Spinal cord (tissue), 9 donors: ENCODE measurements at regions not wholly inside any gene's neighbourhood (a gene's known extent, or its start where the extent isn't known, plus 50 kb on each side); places are given as distances from the start of the nearest gene placed in this dataset.
"Not testable (repeated sequence)": the region's sequence is repeated elsewhere in the genome, so short reads cannot be mapped to it uniquely, and the experiment has no call there.

Source experiments
- DNase-seq, 6 donors: peaks; one replicate each; pipeline versions ENCODE4 v3.0.0 to v3.0.0-alpha.2; 2013 to 2015; ENCODE audit warnings: low spot score in 6 of 6, low read depth in 4 of 6
- H3K27ac ChIP-seq: one replicate; pipeline ENCODE4 v1.5.1; 2013; ENCODE audit warnings: low read depth, low read length, control low read depth
- H3K27me3 ChIP-seq: one replicate; pipeline ENCODE4 v1.6.1; 2013; ENCODE audit warnings: low read length; ENCODE audit not compliant: control insufficient read depth, insufficient read depth
- H3K36me3 ChIP-seq: one replicate; pipeline ENCODE4 v1.6.1; 2013; ENCODE audit warnings: low read length; ENCODE audit not compliant: control insufficient read depth, insufficient read depth
- H3K4me1 ChIP-seq: one replicate; pipeline ENCODE4 v1.6.1; 2013; ENCODE audit warnings: low read length; ENCODE audit not compliant: control insufficient read depth, insufficient read depth
- H3K4me3 ChIP-seq: one replicate; pipeline ENCODE4 v1.5.1; 2013; ENCODE audit warnings: low read depth, low read length, control low read depth
- H3K9me3 ChIP-seq: one replicate; pipeline ENCODE4 v1.6.1; 2013; ENCODE audit warnings: low read length; ENCODE audit not compliant: control insufficient read depth, insufficient read depth
- WGBS: methylation state at CpG from one replicate; pipeline ENCODE4 v1.1.5; 2013; ENCODE audit warnings: missing lambda C conversion rate; ENCODE audit not compliant: insufficient coverage; 5-methylcytosine and 5-hydroxymethylcytosine counted together
- donor health status: healthy.

DNA sequence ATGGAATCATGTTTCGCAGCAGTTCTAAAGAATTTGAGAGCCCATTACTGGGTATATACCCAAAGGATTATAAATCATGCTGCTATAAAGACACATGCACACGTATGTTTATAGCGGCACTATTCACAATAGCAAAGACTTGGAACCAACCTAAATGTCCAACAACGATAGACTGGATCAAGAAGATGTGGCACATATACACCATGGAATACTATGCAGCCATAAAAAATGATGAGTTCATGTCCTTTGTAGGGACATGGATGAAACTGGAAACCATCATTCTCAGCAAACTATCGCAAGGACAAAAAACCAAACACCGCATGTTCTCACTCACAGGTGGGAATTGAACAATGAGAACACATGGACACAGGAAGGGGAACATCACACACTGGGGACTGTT is 106.1 kb downstream of the NAV1 start:
- H3K27me3 ChIP-seq, H3K4me3 ChIP-seq, DNase-seq, H3K9me3 ChIP-seq, H3K27ac ChIP-seq, H3K36me3 ChIP-seq: not testable (repeated sequence)
- no CpG with 5 or more reads among the region's 6 CpGs for WGBS
- H3K4me1 ChIP-seq, result peaks cover 26% of the 10 kb centered on the region

DNA sequence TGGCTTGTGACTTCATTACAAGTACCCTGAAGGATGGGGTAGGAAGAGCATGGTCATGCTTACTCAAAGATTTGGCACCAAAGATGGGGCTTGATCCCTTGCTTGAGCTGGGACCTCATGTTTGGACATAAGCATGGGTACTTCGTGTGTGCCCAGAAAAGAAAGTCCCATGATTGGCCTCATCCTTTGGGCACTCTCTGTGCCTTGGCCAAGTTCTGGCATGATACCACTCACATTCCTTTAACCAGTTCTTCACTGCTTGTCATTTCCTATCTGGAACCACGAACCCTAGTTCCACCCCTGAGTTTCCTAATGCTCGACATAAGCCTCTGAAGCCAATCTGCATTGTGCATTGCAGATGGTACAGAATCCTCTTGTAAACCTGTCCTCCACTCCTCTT is 107.0 kb downstream of the NAV1 start:
- peaks cover 6% of the 10 kb centered on the region for H3K36me3 ChIP-seq
- peaks cover 5% of the 10 kb centered on the region for H3K27me3 ChIP-seq
- WGBS, result 97% methylated on average over 3 of the region's 3 CpGs
- no peaks in the 10 kb centered on the region for H3K9me3 ChIP-seq
- DNase-seq, result no peak
- no peak overlapping the region for H3K4me3 ChIP-seq
- peaks cover 34% of the 10 kb centered on the region for H3K4me1 ChIP-seq
- no peak overlapping the region for H3K27ac ChIP-seq

DNA sequence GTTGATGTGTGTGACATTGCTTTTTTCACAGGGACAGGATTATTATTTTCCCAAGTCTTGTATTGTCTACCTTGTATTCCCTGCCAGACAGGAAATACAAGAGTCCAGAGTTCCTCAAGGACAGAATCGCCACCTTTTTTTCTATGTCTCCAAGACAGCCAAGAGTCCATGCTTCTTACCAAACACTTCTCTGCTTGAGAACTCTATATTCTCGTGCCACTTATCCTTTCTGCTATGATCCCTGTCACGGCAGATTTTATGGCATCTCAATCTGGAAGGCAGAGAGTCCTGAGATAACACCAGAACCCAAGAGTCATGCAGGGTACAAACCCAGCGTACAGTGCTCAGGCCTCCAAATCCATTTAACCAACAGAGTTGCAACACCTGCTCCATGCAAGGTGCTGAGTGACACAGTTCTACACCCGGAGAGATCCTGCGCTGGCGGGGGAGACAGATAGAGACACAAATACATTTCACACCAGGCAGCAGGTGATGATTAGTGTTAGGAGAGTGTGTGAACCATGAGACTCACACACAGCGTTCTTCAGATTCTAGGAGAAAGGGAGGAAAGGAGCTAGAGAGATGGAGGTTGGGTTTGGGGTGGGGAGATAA is 107.6 kb downstream of the NAV1 start:
- Histone ChIP-seq H3K27me3 (peaks cover 5% of the 10 kb centered on the region), H3K4me3 (no peak overlapping the region), H3K4me1 (peaks cover 40% of the 10 kb centered on the region), H3K9me3 (no peaks in the 10 kb centered on the region), H3K27ac (no peak overlapping the region), H3K36me3 (peaks cover 3% of the 10 kb centered on the region)
- no peak for DNase-seq
- 92% methylated on average over 5 of the region's 8 CpGs for WGBS

DNA sequence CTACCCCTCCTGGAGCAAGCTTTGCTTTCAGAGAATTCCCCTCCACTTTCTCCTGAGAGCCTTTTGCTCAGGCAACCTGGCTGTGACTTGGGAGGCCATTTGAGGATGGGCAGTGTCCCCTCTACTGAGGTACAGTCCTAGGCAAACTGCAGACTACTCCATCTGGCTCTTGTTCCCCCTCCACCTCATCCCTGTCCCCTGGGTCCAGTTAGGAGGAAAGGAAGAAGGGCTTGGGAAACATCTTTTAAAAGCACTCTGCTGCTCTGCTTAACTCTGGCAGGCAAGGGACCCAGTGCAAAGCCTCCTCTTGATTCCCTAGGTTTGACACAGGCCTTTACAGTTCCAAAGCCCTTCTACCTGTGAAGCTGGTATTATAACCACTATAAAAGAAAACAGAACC is 108.2 kb downstream of the NAV1 start:
- Histone ChIP-seq H3K36me3 (peaks cover 3% of the 10 kb centered on the region), H3K4me3 (peak overlapping the region; percentile 79), H3K9me3 (no peaks in the 10 kb centered on the region), H3K4me1 (peaks cover 45% of the 10 kb centered on the region), H3K27ac (no peak overlapping the region), H3K27me3 (peaks cover 5% of the 10 kb centered on the region)
- DNase-seq, result no peak

DNA sequence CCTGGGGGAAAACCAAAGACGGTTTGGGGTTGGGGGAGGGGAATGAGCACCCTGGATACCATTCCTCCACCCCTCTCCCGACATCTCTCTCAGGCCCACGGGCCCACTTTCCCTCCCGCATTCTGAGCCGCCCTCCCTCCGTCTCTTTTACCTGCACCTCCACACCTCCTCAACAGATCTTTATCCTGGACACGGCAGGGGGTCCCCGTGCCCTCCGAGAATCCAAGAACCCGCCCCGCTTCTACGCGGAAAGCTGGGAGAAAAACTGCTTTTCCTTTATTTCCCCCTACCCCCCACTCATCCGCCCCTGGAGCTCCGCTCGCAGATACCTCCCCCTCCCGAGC is 108.8 kb downstream of the NAV1 start:
- Histone ChIP-seq H3K36me3 (peaks cover 6% of the 10 kb centered on the region), H3K27me3 (peaks cover 5% of the 10 kb centered on the region), H3K9me3 (no peaks in the 10 kb centered on the region), H3K4me1 (peaks cover 50% of the 10 kb centered on the region), H3K4me3 (peak overlapping the region; percentile 79), H3K27ac (peak overlapping the region; percentile 84)
- DNase-seq, result no peak
- 1% methylated on average over 13 of the region's 17 CpGs for WGBS

DNA sequence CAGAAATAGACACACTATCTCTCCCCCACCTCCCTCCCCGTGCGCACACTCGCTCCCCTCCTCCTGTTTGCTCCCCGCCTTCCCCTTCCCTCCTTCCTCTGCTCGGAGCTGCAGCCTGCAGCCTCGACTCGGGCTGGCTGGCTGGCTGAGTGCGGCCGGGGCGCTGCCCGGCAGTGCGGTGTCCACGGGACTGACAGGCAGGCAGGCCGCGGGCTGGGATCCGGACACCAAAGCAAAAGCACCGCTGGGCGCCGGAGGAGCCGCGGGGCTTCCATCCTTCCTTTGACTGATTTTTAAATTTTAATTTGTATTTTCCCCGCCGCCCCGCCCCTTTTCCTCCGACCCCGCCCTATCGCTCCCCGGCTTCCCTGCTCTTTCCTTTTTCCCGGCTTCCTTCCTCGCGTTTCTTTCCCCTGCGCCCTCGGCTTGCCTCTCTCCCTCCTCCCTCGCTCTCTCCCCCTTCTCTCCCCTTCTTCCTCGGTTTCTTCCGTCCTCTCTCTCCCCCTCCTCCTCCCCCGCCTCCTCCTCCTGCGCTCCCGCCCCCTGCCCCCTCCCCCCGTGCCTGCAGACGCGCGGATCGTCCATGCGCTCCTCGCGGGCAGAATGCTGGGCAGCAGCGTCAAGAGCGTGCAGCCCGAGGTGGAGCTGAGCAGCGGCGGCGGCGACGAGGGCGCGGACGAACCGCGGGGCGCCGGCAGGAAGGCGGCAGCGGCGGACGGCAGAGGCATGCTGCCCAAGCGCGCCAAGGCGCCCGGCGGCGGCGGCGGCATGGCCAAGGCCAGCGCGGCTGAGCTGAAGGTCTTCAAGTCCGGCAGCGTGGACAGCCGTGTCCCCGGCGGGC is 109.4 kb downstream of the NAV1 start:
- Histone ChIP-seq H3K4me1 (peaks cover 53% of the 10 kb centered on the region), H3K4me3 (peak overlapping the region; percentile 79), H3K27me3 (peaks cover 5% of the 10 kb centered on the region), H3K36me3 (peaks cover 6% of the 10 kb centered on the region), H3K27ac (peak overlapping the region; percentile 96), H3K9me3 (no peaks in the 10 kb centered on the region)
- under 1% methylated on average over 74 of the region's 81 CpGs for WGBS
- DNase-seq, result peak in 3 of 6 donors; percentile 79 to 97 (median 94)

DNA sequence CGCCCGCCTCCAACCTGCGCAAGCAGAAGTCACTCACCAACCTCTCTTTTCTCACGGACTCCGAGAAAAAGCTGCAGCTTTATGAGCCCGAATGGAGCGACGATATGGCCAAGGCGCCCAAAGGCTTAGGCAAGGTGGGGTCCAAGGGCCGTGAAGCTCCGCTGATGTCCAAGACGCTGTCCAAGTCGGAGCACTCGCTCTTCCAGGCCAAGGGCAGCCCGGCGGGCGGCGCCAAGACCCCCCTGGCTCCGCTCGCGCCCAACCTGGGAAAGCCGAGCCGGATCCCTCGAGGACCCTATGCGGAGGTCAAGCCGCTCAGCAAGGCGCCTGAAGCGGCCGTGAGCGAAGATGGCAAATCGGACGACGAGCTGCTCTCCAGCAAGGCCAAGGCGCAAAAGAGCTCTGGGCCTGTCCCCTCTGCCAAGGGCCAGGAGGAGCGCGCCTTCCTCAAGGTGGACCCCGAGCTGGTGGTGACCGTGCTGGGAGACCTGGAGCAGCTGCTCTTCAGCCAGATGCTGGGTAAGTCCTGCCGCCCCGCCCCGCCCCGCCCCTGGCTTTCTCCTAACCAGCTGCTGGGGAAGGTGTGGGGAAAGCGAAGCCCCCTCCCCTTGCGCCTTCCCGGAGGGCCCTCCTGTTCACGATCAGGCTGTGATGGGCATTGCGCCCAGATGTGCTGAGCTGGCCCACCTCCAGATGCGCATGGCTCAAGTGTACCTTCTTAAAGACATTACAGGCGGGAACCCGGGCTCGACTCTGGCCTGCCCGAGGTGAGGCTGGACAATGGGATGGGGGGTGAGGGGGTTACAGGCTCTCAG is 110.2 kb downstream of the NAV1 start:
- Histone ChIP-seq H3K4me1 (peaks cover 60% of the 10 kb centered on the region), H3K27me3 (peaks cover 5% of the 10 kb centered on the region), H3K4me3 (peak overlapping the region; percentile 79), H3K9me3 (no peaks in the 10 kb centered on the region), H3K36me3 (peaks cover 6% of the 10 kb centered on the region), H3K27ac (peak overlapping the region; percentile 96)
- 2% methylated on average over 48 of the region's 52 CpGs for WGBS
- peak in 2 of 6 donors; percentile 81 to 85 for DNase-seq

DNA sequence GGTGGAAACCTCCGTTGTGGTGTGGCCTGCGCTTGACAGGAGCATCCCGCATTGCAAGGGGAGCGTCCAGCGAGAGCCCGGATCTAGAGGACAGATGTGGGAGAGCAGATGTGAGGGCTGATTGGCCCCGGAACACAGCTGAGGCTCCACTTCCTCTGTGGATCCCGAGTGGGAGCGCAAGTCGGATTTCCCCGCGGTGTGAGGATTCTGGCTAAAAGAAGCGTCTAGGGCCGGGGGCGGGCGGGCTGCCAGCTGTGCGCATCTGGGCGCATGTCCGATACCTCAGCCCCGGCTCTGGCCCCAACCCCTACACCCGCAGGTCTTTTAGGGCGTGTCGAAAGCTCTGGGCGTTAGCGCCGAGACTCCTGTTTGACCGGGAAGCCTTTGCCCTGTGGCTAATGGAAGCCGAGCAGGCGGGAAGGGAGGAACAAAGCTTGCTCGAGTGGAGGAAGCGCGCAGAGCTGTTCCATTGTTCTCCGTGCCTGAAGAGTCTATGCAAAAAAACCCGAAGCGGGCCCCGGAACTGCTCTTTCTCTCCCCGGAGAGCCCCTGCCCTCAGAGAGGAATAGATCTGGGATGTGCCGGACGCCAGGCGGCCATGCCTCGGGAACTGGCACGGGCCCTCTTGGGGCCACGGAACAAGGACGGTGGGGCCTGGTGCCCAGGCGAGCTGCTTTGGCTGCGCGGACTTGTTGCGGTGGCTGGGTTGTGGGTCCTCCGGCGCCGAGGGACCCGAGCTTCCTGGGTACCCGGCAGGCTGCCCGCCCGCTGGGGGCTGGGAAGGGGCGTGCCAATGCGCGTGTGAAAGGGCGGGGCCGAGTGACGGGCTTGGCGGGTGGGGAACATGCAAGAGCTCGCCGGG is 111.1 kb downstream of the NAV1 start:
- Histone ChIP-seq H3K9me3 (no peaks in the 10 kb centered on the region), H3K27me3 (peaks cover 5% of the 10 kb centered on the region), H3K4me1 (peaks cover 64% of the 10 kb centered on the region), H3K27ac (peak overlapping the region; percentile 96), H3K36me3 (peaks cover 7% of the 10 kb centered on the region), H3K4me3 (peak overlapping the region; percentile 79)
- DNase-seq, result peak in 4 of 6 donors; percentile 76 to 98 (median 88)
- whole genome bisulfite sequencing, result under 1% methylated on average over 64 of the region's 64 CpGs

DNA sequence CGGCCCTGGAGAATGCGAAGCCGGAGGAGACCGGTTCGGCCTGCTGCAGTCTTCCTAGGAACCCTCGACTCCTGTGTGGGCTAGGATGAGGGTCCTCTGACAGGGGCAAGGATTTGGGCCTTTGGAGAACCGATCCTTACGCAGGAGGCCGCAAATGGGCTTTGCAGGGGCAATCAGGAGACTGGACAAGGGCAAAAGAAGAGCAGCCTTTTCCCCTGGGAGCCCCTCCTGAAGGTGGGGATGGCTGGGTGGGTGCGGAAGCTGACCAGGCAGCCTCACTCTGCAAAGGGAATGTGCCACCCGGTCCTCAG is 111.7 kb downstream of the NAV1 start:
- WGBS, result 4% methylated on average over 11 of the region's 11 CpGs
- Histone ChIP-seq H3K9me3 (no peaks in the 10 kb centered on the region), H3K4me1 (peaks cover 69% of the 10 kb centered on the region), H3K4me3 (peak overlapping the region; percentile 79), H3K27ac (peak overlapping the region; percentile 96), H3K36me3 (peaks cover 12% of the 10 kb centered on the region), H3K27me3 (peaks cover 5% of the 10 kb centered on the region)
- no peak for DNase-seq
